Mesendoderm (in vitro differentiated cells): ENCODE measurements at regions not wholly inside any gene's neighbourhood (a gene's known extent, or its start where the extent isn't known, plus 50 kb on each side); places are given as distances from the start of the nearest gene placed in this dataset.
A peak's percentile ranks its signal among the peaks of the same experiment; 100 is the strongest.

Source experiments
- DNase-seq: peaks from one replicate; pipeline ENCODE4 v3.0.0; 2013
- H2AK5ac ChIP-seq: 2 replicates; pipeline ENCODE4 v1.6.1; 2013; ENCODE audit warnings: low read length, inconsistent platforms
- H2BK120ac ChIP-seq: 2 replicates; pipeline ENCODE4 v1.6.1; 2013; ENCODE audit warnings: low read depth, mild to moderate bottlenecking, low read length, moderate library complexity, mixed read lengths
- H2BK15ac ChIP-seq: replicated peaks from 2 replicates; pipeline ENCODE4 v1.6.1; 2013; ENCODE audit warnings: low read depth, mild to moderate bottlenecking, moderate library complexity
- H2BK5ac ChIP-seq: 2 replicates; pipeline ENCODE4 v1.6.1; 2013; ENCODE audit warnings: low read length, inconsistent platforms
- H3K18ac ChIP-seq: 2 replicates; pipeline ENCODE4 v1.6.1; 2013; ENCODE audit warnings: mild to moderate bottlenecking, low read length, mixed read lengths
- H3K23ac ChIP-seq: one replicate; pipeline ENCODE4 v1.6.1; 2013; ENCODE audit warnings: low read length
- H3K27ac ChIP-seq: 2 replicates; pipeline ENCODE4 v1.5.1; 2013; ENCODE audit warnings: low read depth, mild to moderate bottlenecking, inconsistent platforms, low read length, moderate library complexity
- H3K27me3 ChIP-seq: 2 replicates; pipeline ENCODE4 v1.6.1; 2013; ENCODE audit warnings: low read length, control low read depth, mild to moderate bottlenecking, inconsistent platforms; ENCODE audit not compliant: insufficient read depth, poor library complexity
- H3K36me3 ChIP-seq: 2 replicates; pipeline ENCODE4 v1.6.1; 2013; ENCODE audit warnings: low read length, inconsistent platforms; ENCODE audit not compliant: control insufficient read depth, insufficient read depth
- H3K4ac ChIP-seq: one replicate; pipeline ENCODE4 v1.6.1; 2013; ENCODE audit warnings: low read depth, mild to moderate bottlenecking, low read length, moderate library complexity
- H3K4me1 ChIP-seq: 2 replicates; pipeline ENCODE4 v1.6.1; 2013; ENCODE audit warnings: low read depth, low read length, inconsistent platforms; ENCODE audit not compliant: control insufficient read depth
- H3K4me2 ChIP-seq: 2 replicates; pipeline ENCODE4 v1.6.1; 2013; ENCODE audit warnings: low read length
- H3K4me3 ChIP-seq: 2 replicates; pipeline ENCODE4 v1.5.1; 2013; ENCODE audit warnings: mild to moderate bottlenecking, low read length
- H3K56ac ChIP-seq: one replicate; pipeline ENCODE4 v1.6.1; 2013; ENCODE audit warnings: low read length
- H3K79me1 ChIP-seq: 2 replicates; pipeline ENCODE4 v1.6.1; 2013; ENCODE audit warnings: low read length, inconsistent platforms
- H3K79me2 ChIP-seq: 2 replicates; pipeline ENCODE4 v1.6.1; 2013; ENCODE audit warnings: mild to moderate bottlenecking, low read length; ENCODE audit not compliant: control insufficient read depth, insufficient read depth
- H3K9ac ChIP-seq: 2 replicates; pipeline ENCODE4 v1.6.1; 2013; ENCODE audit warnings: low read length, inconsistent platforms
- H4K5ac ChIP-seq: one replicate; pipeline ENCODE4 v1.6.1; 2013; ENCODE audit warnings: low read length
- H4K8ac ChIP-seq: one replicate; pipeline ENCODE4 v1.6.1; 2013; ENCODE audit warnings: low read depth, mild to moderate bottlenecking, control low read depth, low read length, moderate library complexity
- WGBS: extraction: QIAGEN DNeasy Blood & Tissue Kit; methylation state at CpG from one replicate; pipeline ENCODE4 v1.1.7; 2013; ENCODE audit warnings: low lambda C conversion rate, missing lambda C conversion rate; ENCODE audit not compliant: insufficient coverage; ENCODE audit errors: extremely low coverage; 5-methylcytosine and 5-hydroxymethylcytosine counted together

DNA sequence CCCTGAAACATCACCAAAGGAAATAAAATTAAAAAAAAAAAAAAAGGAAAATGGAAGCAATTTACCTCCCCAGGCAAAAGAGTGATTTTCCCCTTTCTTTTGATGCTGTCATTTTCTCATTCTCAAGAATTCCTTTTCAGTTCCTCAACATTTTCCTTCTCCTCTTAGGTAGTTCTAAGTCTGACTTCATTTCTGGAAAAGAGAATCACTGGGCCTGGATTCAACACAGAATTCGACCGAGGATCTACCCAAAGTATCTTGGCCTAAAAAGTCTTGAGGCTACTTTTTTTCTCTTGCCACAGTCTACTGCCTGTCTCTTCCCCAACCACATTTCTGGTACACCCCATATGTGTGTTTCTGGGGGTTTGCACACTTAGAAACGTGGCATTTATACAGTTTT, 717.8 kb upstream of the TBX3 start:
- Histone ChIP-seq H3K4me1 (peaks cover 6% of the 10 kb centered on the region), H3K9ac (no peak overlapping the region), H4K8ac (no peak overlapping the region), H3K79me1 (no peaks in the 10 kb centered on the region), H3K18ac (peak overlapping the region; percentile 69), H3K23ac (no peak overlapping the region), H3K79me2 (no peaks in the 10 kb centered on the region), H3K4me3 (no peak overlapping the region), H2BK15ac (no peak overlapping the region), H3K27ac (no peak overlapping the region), H3K36me3 (no peaks in the 10 kb centered on the region), H3K4me2 (no peak overlapping the region), H2BK120ac (no peak overlapping the region), H4K5ac (no peak overlapping the region), H2BK5ac (no peak overlapping the region), H3K4ac (no peak overlapping the region), H3K56ac (no peak overlapping the region), H2AK5ac (no peak overlapping the region), H3K27me3 (no peaks in the 10 kb centered on the region)
- no peak for DNase-seq
- WGBS: no CpG with 5 or more reads among the region's 3 CpGs

- Histone ChIP-seq H3K27ac (no peak overlapping the region), H3K4me2 (no peak overlapping the region), H2BK120ac (no peak overlapping the region), H3K56ac (peak overlapping the region; percentile 15), H3K4me1 (peaks cover 11% of the 10 kb centered on the region), H3K27me3 (no peaks in the 10 kb centered on the region), H3K36me3 (no peaks in the 10 kb centered on the region), H2AK5ac (no peak overlapping the region), H3K79me2 (no peaks in the 10 kb centered on the region), H2BK5ac (no peak overlapping the region), H4K8ac (no peak overlapping the region), H3K9ac (no peak overlapping the region), H3K4ac (no peak overlapping the region), H4K5ac (no peak overlapping the region), H3K23ac (no peak overlapping the region), H3K18ac (no peak overlapping the region), H2BK15ac (no peak overlapping the region), H3K4me3 (no peak overlapping the region), H3K79me1 (no peaks in the 10 kb centered on the region)
- no peak for DNase-seq
- WGBS: no CpG with 5 or more reads among the region's 4 CpGs
These were observed 716.0 kb upstream of the TBX3 start for GRCh38 chr12:115400011-115400410.

DNA sequence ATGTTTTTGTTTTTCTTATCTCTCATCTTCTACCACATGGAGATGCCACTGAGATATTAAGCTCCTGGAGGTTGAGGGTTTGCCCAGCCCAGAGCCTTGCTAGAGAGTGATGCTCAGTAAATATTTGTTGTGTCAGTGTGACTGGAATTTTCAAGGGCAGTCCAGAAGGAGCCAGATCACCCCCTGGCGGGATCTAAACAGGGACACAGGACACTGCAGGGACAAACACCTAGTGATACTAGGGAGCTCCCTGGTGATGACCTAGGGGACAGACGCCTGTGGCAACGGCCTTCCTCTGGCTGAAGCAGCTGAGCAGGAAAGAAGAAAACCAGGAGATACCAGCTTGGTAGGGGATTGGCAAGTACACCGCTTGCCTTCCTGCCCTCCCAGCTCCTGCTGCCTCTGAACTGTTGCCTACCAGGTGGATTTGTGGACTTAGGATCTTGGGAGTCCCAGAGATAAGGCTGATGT, 714.4 kb upstream of the TBX3 start:
- peak; percentile 68 for DNase-seq
- H2BK120ac ChIP-seq: no peak overlapping the region
- no peak overlapping the region for H3K56ac ChIP-seq
- no CpG with 5 or more reads among the region's 4 CpGs for WGBS
- H4K5ac ChIP-seq: no peak overlapping the region
- H2BK15ac ChIP-seq: no peak overlapping the region
- no peaks in the 10 kb centered on the region for H3K27me3 ChIP-seq
- H2BK5ac ChIP-seq: no peak overlapping the region
- H3K4me3 ChIP-seq: no peak overlapping the region
- no peak overlapping the region for H4K8ac ChIP-seq
- H3K79me2 ChIP-seq: no peaks in the 10 kb centered on the region
- H3K23ac ChIP-seq: no peak overlapping the region
- no peak overlapping the region for H3K27ac ChIP-seq
- no peak overlapping the region for H3K18ac ChIP-seq
- H2AK5ac ChIP-seq: no peak overlapping the region
- no peaks in the 10 kb centered on the region for H3K79me1 ChIP-seq
- no peak overlapping the region for H3K4ac ChIP-seq
- no peaks in the 10 kb centered on the region for H3K36me3 ChIP-seq
- no peak overlapping the region for H3K9ac ChIP-seq
- H3K4me2 ChIP-seq: no peak overlapping the region
- H3K4me1 ChIP-seq: peaks cover 14% of the 10 kb centered on the region

DNA sequence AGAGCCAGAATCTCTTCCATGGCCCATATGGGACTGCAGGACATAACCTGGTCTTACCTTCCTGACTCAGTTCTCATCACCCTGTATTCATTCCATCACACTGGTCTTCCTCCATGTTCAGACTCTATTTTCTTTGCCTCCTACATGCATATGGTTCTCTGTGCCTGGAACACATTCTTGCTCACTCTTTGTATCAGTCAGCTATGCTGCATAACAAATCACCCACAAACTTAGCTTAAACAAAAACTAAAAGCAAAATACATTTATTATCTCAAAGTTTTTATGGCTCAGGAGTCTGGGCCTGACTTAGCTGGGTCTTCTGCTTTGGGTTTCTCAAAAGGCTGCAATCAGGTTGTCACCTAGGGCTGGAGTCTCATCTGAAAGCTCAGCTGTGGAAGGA, 712.6 kb upstream of the TBX3 start:
- H3K4me1 ChIP-seq: peaks cover 8% of the 10 kb centered on the region
- no peak overlapping the region for H3K9ac ChIP-seq
- H4K5ac ChIP-seq: no peak overlapping the region
- no peak overlapping the region for H3K56ac ChIP-seq
- no peak overlapping the region for H2BK120ac ChIP-seq
- no peak overlapping the region for H4K8ac ChIP-seq
- no peaks in the 10 kb centered on the region for H3K79me1 ChIP-seq
- peak overlapping the region; percentile 34 for H2AK5ac ChIP-seq
- no peak overlapping the region for H3K27ac ChIP-seq
- H2BK15ac ChIP-seq: no peak overlapping the region
- no peak overlapping the region for H2BK5ac ChIP-seq
- DNase-seq: no peak
- H3K23ac ChIP-seq: no peak overlapping the region
- H3K79me2 ChIP-seq: no peaks in the 10 kb centered on the region
- no peaks in the 10 kb centered on the region for H3K27me3 ChIP-seq
- no peak overlapping the region for H3K18ac ChIP-seq
- no peak overlapping the region for H3K4me3 ChIP-seq
- H3K4me2 ChIP-seq: no peak overlapping the region
- H3K36me3 ChIP-seq: no peaks in the 10 kb centered on the region
- H3K4ac ChIP-seq: no peak overlapping the region

- DNase-seq: no peak
- Histone ChIP-seq H3K36me3 (no peaks in the 10 kb centered on the region), H3K79me2 (no peaks in the 10 kb centered on the region), H2BK15ac (no peak overlapping the region), H3K4me2 (no peak overlapping the region), H3K23ac (no peak overlapping the region), H3K18ac (no peak overlapping the region), H2AK5ac (no peak overlapping the region), H4K8ac (no peak overlapping the region), H3K27ac (no peak overlapping the region), H3K27me3 (no peaks in the 10 kb centered on the region), H3K9ac (no peak overlapping the region), H3K4me1 (peaks cover 8% of the 10 kb centered on the region), H3K79me1 (no peaks in the 10 kb centered on the region), H4K5ac (no peak overlapping the region), H3K4ac (no peak overlapping the region), H2BK120ac (no peak overlapping the region), H3K56ac (no peak overlapping the region), H2BK5ac (no peak overlapping the region), H3K4me3 (no peak overlapping the region)
- WGBS: no CpG with 5 or more reads among the region's 5 CpGs
These were observed 710.7 kb upstream of the TBX3 start for GRCh38 chr12:115394496-115395220.

DNA sequence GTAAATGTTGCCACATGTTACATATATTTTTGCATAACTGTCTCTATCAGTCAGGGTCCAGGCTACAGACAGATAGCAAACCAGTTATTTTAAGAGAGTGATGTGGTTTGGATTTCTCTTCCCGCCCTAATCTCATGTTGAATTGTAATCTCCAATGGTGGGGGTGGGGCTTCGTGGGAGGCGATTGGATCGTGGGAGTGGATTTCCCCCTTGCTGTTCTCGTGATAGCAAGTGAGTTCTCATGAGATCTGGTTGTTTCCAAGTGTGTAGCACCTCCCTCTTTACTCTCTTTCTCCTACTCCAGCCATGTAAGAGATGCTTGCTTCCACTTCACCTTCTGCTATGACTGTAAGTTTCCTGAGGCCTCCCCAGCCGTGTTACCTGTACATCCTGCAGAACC, 704.2 kb upstream of the TBX3 start:
- Histone ChIP-seq H3K23ac (no peak overlapping the region), H3K4me2 (no peak overlapping the region), H2BK5ac (no peak overlapping the region), H3K27me3 (no peaks in the 10 kb centered on the region), H4K5ac (no peak overlapping the region), H3K56ac (no peak overlapping the region), H3K4ac (no peak overlapping the region), H3K4me3 (no peak overlapping the region), H3K18ac (no peak overlapping the region), H3K36me3 (no peaks in the 10 kb centered on the region), H3K4me1 (no peaks in the 10 kb centered on the region), H2BK120ac (no peak overlapping the region), H3K9ac (no peak overlapping the region), H2AK5ac (no peak overlapping the region), H3K79me2 (no peaks in the 10 kb centered on the region), H3K79me1 (no peaks in the 10 kb centered on the region), H4K8ac (no peak overlapping the region), H3K27ac (no peak overlapping the region), H2BK15ac (no peak overlapping the region)
- WGBS: no CpG with 5 or more reads among the region's 6 CpGs
- DNase-seq: peak; percentile 51
